AG04449 (cell line): ENCODE measurements at regions not wholly inside any gene's neighbourhood (a gene's known extent, or its start where the extent isn't known, plus 50 kb on each side); places are given as distances from the start of the nearest gene placed in this dataset.
"Not testable (repeated sequence)": the region's sequence is repeated elsewhere in the genome, so short reads cannot be mapped to it uniquely, and the experiment has no call there.

Experiments used
- CTCF ChIA-PET: fragments of 350-600 bp; formaldehyde crosslinking; extraction: SDS; loops from one replicate; lab custom pipeline; 2021; ENCODE audit warnings: antibody characterized with exemption; lab: Yijun Ruan, JAX
- POLR2A ChIA-PET: fragments of 400-600, 350-600 bp; formaldehyde crosslinking; extraction: SDS; loops from one replicate; lab custom pipeline; 2020; ENCODE audit warnings: antibody characterized with exemption, inconsistent platforms; lab: Yijun Ruan, JAX
- DNase-seq: peaks from one replicate; pipeline ENCODE4 v3.0.0-alpha.2; 2010; ENCODE audit warnings: low read depth, low spot score
- H3K4me3 ChIP-seq: 2 replicates; pipeline ENCODE4 v1.5.1; 2011; ENCODE audit warnings: low read depth, mild to moderate bottlenecking, control low read depth, low read length
- TF ChIP-seq, protein P1 (sequence below): IDR thresholded peaks from one replicate; pipeline ENCODE4 v1.5.1; 2011; ENCODE audit warnings: mild to moderate bottlenecking, moderate library complexity, low read length, control low read depth, inconsistent platforms; ENCODE audit not compliant: insufficient read depth; ENCODE audit errors: missing control alignments

DNA sequence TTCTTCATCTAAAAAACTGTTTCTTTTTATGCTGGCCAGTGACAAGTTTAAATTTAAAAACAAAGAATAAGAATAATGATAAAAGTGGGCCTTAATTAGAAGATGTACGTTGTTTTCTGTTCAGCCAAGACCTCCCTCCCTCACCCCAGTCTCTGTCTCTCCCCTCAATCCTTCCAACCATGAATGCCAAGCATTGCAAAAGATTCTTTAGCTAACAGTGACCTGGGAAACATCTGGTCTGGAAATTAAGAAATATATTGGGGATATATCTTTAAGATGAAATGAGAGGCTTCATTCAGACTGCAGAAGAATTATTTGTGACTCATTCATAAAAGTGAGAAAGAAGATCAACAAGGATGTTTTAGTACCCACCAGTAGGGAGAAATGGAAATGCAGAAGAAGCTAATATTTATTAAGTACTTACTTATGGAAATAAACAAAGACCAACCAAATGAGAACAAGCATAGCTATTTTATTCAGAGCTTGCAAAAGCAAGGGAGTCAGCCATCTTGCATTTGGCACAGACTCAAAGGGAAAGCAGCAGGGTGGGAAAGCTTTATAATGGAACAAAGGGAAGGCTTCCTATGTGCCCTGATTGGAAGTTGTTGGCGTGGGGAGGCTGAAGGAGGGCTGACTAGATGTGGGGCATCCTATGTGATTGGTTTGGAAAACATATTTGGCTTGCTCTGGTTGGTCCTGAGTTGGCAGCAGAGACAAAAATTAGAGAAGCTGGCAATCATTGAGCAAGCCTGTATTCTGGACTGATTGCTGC lies 595.4 kb upstream of the GHITM start:
- CTCF ChIA-PET, result no interaction called here
- DNase-seq, result no peak
- POLR2A ChIA-PET, result no interaction called here
- TF ChIP-seq, protein P1, sequence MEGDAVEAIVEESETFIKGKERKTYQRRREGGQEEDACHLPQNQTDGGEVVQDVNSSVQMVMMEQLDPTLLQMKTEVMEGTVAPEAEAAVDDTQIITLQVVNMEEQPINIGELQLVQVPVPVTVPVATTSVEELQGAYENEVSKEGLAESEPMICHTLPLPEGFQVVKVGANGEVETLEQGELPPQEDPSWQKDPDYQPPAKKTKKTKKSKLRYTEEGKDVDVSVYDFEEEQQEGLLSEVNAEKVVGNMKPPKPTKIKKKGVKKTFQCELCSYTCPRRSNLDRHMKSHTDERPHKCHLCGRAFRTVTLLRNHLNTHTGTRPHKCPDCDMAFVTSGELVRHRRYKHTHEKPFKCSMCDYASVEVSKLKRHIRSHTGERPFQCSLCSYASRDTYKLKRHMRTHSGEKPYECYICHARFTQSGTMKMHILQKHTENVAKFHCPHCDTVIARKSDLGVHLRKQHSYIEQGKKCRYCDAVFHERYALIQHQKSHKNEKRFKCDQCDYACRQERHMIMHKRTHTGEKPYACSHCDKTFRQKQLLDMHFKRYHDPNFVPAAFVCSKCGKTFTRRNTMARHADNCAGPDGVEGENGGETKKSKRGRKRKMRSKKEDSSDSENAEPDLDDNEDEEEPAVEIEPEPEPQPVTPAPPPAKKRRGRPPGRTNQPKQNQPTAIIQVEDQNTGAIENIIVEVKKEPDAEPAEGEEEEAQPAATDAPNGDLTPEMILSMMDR, result no peak
- H3K4me3 ChIP-seq, result no peak overlapping the region

DNA sequence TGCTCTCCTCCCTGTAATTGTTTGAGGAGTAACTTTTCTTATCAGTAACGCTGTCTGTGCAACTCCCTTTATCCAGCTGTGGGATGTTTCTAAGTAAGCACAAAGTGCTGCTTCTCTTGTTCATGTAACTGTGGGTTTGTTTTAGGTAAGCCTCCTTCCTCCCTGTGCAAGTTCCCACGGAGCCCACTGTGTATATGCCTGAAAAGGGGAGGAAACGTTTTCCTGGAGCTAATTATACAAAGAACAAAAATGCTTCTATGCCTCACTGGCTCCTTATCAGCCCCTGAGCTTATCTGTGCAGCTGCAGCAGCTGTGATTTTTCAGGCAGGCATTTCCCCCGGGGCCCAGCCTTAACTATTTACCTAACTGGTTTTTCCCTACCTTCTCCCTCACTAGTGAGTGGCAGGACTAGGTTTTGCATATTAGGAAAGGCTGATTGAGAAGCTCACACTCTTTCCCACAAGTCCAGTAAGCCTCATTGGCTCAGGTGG lies 593.4 kb upstream of the GHITM start:
- DNase-seq, result no peak
- CTCF ChIA-PET, result no interaction called here
- POLR2A ChIA-PET, result no interaction called here
- no peak overlapping the region for H3K4me3 ChIP-seq
- TF ChIP-seq, protein P1, result no peak

DNA sequence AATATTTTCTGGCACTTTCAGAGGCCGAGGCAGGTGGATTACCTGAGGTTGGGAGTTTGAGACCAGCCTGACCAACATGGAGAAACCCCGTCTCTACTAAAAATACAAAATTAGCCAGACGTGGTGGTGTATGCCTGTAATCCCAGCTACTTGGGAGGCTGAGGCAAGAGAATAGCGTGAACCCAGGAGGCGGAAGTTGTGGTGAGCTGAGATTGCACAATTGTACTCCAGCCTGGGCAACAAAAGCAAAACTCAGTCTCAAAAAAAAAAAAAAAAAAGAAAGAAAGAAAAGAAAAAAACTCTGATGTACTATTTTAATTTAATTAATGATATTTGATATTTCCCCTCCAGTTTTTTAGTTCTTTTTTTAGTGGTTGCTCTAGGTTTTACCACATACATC lies 588.1 kb upstream of the GHITM start:
- CTCF ChIA-PET, H3K4me3 ChIP-seq, DNase-seq, POLR2A ChIA-PET: not testable (repeated sequence)

DNA sequence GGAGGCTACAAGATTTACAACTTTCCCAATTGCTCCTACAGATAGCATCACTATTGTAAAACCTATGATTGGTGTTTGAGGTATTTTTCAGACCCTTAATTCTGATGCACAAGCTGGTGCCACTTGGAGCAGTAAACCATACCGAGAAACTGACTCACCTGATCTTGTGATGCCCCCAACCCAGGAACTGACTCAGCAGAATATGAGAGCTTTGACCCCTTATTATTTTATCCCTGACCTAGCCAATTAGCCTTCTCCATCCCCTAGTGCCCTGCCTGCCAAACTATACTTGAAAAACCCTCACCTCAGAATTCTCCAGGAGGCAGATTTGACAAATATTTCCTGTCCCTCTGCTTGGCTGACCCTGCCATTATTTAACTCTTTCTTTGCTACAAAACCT lies 585.9 kb upstream of the GHITM start:
- no peak for DNase-seq
- TF ChIP-seq, protein P1, result no peak
- no peak overlapping the region for H3K4me3 ChIP-seq
- ChIA-PET CTCF (no interaction called here), POLR2A (no interaction called here)

DNA sequence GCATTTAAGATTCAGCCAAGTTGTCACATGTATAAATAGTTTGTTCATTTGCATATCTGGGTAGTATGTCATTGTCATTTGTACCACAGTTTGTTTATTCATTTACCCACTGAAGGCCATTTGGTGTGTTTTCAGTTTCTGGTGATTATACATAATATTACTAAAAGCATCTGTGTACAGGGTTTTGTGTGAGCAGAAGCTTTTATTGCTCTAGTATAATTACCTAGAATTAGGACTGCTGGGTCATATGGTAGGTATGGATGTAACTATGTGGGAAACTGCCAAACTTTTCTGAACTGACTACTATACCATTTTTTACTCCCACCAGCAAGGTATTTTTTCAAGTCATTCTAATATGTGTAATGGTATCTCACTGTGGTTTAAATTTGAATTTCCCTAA lies 584.0 kb upstream of the GHITM start:
- ChIA-PET POLR2A (no interaction called here), CTCF (no interaction called here)
- TF ChIP-seq, protein P1, result no peak
- H3K4me3 ChIP-seq, result no peak overlapping the region
- no peak for DNase-seq

DNA sequence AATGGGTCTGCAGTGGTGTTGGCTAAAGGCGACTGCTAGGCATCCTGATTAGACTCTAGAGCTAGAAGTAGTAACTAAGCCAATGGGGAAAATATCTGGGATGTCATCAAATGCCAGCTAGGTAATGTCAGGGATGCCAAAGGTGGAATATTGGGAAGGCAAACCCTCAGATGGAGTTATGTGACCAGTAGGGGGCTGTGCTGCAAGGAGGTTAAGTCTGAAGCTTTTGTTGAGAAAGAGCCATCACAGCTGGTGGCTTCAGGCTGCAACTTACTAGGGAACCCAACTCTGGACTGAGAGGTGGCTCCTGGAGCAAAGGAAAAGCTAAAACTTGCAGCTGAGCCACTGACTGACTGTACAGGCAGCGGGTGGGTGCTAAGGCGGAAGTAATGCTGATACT lies 576.9 kb upstream of the GHITM start:
- H3K4me3 ChIP-seq, result no peak overlapping the region
- CTCF ChIA-PET, result no interaction called here
- POLR2A ChIA-PET, result no interaction called here
- TF ChIP-seq, protein P1, result no peak
- DNase-seq, result no peak
